HEK293 (cell line): ENCODE measurements at regions not wholly inside any gene's neighbourhood (a gene's known extent, or its start where the extent isn't known, plus 50 kb on each side); places are given as distances from the start of the nearest gene placed in this dataset.

ENCODE experiments used
- CTCF ChIP-seq: fragments of 450-650 bp; formaldehyde crosslinking; IDR thresholded peaks from 2 replicates; pipeline ENCODE4 v1.5.1; 2016; ENCODE audit warnings: missing biosample characterization, missing genetic modification characterization
- KLF8 ChIP-seq: fragments of 450-650 bp; formaldehyde crosslinking; IDR thresholded peaks from 2 replicates; pipeline ENCODE4 v1.5.1; 2016; ENCODE audit warnings: missing biosample characterization, missing genetic modification characterization
- ZNF561 ChIP-seq: fragments of 450-650 bp; IDR thresholded peaks from 2 replicates; pipeline ENCODE4 v1.5.1; 2018; ENCODE audit warnings: missing biosample characterization, missing genetic modification characterization, borderline replicate concordance

GRCh38 chr4:162366146-162366545 is 202.3 kb upstream of the FSTL5 start:
- TF ChIP-seq ZNF561 (tag by site-specific recombination) (no peak), KLF8 (tag by site-specific recombination) (no peak), CTCF (tag by site-specific recombination) (no peak)
